K562 (cell line): ENCODE measurements at regions not wholly inside any gene's neighbourhood (a gene's known extent, or its start where the extent isn't known, plus 50 kb on each side); places are given as distances from the start of the nearest gene placed in this dataset.

Experiments
- DMBX1 ChIP-seq: fragments of 250-450 bp; sonication (Bioruptor Pico); IDR thresholded peaks from 2 replicates; pipeline ENCODE4 v1.8.0; 2022; ENCODE audit warnings: inconsistent platforms, mild to moderate bottlenecking, moderate library complexity, borderline replicate concordance
- E2F3 ChIP-seq: fragments of 250-450 bp; sonication (Bioruptor Pico); IDR thresholded peaks from 2 replicates; pipeline ENCODE4 v1.4.0; 2020; ENCODE audit warnings: mild to moderate bottlenecking
- HCFC1 ChIP-seq: IDR thresholded peaks from 2 replicates; pipeline ENCODE4 v1.6.1; 2012; ENCODE audit warnings: low read depth, low read length, improper control_type of control experiment
- L3MBTL2 ChIP-seq: fragments of 450-650 bp; IDR thresholded peaks from 2 replicates; pipeline ENCODE4 v1.6.1; 2016; ENCODE audit warnings: mild to moderate bottlenecking, moderate library complexity
- MAFK ChIP-seq: IDR thresholded peaks from 2 replicates; pipeline ENCODE4 v1.6.1; 2011; ENCODE audit warnings: low read length, improper control_type of control experiment
- NR2C2 ChIP-seq, 2 experiments: fragments of 200-800 bp in 1 of 2; sonication (Bioruptor generic) in 1 of 2; sonication (generic) in 1 of 2; formaldehyde crosslinking in 1 of 2; IDR thresholded peaks; 2 replicates each; pipeline versions ENCODE4 v1.6.1 to v1.8.0; 2016 to 2022; ENCODE audit warnings: mild to moderate bottlenecking in 1 of 2, missing compliant biosample characterization in 1 of 2, missing genetic modification characterization in 1 of 2, missing genetic modification reagents in 1 of 2
- POLR2B ChIP-seq: fragments of 450-650 bp; IDR thresholded peaks from 2 replicates; pipeline ENCODE4 v1.6.1; 2018; ENCODE audit warnings: low read depth; ENCODE audit not compliant: partially characterized antibody
- RB1 ChIP-seq: fragments of 450-650 bp; IDR thresholded peaks from 2 replicates; pipeline ENCODE4 v1.6.1; 2017; ENCODE audit warnings: low read depth, mild to moderate bottlenecking
- SAP30 ChIP-seq: fragments of 200-600 bp; sonication (generic); IDR thresholded peaks from 2 replicates; pipeline ENCODE4 v1.6.1; 2012; ENCODE audit warnings: borderline replicate concordance, low read depth, mild to moderate bottlenecking, moderate library complexity, low read length, control low read depth, inconsistent platforms; ENCODE audit not compliant: insufficient read depth, poor library complexity, severe bottlenecking
- SETDB1 ChIP-seq: IDR thresholded peaks from one replicate; pipeline ENCODE4 v1.6.1; 2012; ENCODE audit warnings: low read length, control low read depth, inconsistent platforms
- SIX5 ChIP-seq, 2 experiments: IDR thresholded peaks; 2 replicates each; pipeline ENCODE4 v1.6.1; 2011; ENCODE audit warnings: low read length in 2 of 2, borderline replicate concordance in 1 of 2, low read depth in 1 of 2, mild to moderate bottlenecking in 1 of 2, moderate library complexity in 1 of 2; ENCODE audit not compliant: insufficient read depth in 1 of 2
- TEAD1 ChIP-seq, 2 experiments: fragments of 450-650 bp in 1 of 2; sonication (generic) in 1 of 2; formaldehyde crosslinking; IDR thresholded peaks; 2 replicates each; pipeline versions ENCODE4 v1.4.0 to v1.8.0; 2020 to 2022; ENCODE audit warnings: mild to moderate bottlenecking in 2 of 2, missing genetic modification reagents in 1 of 2
- TRIM28 ChIP-seq: fragments of 450-650 bp; IDR thresholded peaks from 2 replicates; pipeline ENCODE4 v1.6.1; 2017
- ZNF174 ChIP-seq: fragments of 250-450 bp; sonication (Bioruptor Pico); IDR thresholded peaks from 2 replicates; pipeline ENCODE4 v1.4.0; 2020; ENCODE audit warnings: mild to moderate bottlenecking
- ZNF224 ChIP-seq: sonication (generic); formaldehyde crosslinking; IDR thresholded peaks from 2 replicates; pipeline ENCODE4 v1.8.0; 2022; ENCODE audit warnings: mild to moderate bottlenecking, missing genetic modification reagents
- ZNF274 ChIP-seq: IDR thresholded peaks from 2 replicates; pipeline ENCODE4 v1.6.1; 2011; ENCODE audit warnings: low read depth, mild to moderate bottlenecking, low read length, moderate library complexity, borderline replicate concordance
- ZNF41 ChIP-seq: fragments of 250-450 bp; sonication (Bioruptor Pico); conservative IDR thresholded peaks from 2 replicates; pipeline ENCODE4 v1.4.0; 2020; ENCODE audit warnings: mild to moderate bottlenecking
- ZNF445 ChIP-seq: fragments of 250-450 bp; sonication (Bioruptor Pico); IDR thresholded peaks from 2 replicates; pipeline ENCODE4 v1.4.0; 2020; ENCODE audit warnings: low read depth, mild to moderate bottlenecking, moderate library complexity
- ZNF449 ChIP-seq: fragments of 250-450 bp; sonication (Bioruptor Pico); IDR thresholded peaks from 2 replicates; pipeline ENCODE4 v1.8.0; 2022; ENCODE audit warnings: moderate library complexity, mild to moderate bottlenecking, inconsistent platforms
- ZNF644 ChIP-seq: fragments of 200-800 bp; sonication (Bioruptor generic); IDR thresholded peaks from 2 replicates; pipeline ENCODE4 v1.6.1; 2016; ENCODE audit warnings: low read depth, missing genetic modification characterization, missing compliant biosample characterization
- TF ChIP-seq, protein P1 (sequence below): fragments of 450-650 bp; IDR thresholded peaks from 2 replicates; pipeline ENCODE4 v1.6.1; 2016; ENCODE audit warnings: low read depth, mild to moderate bottlenecking, moderate library complexity
- TF ChIP-seq, protein P2 (sequence below): fragments of 250-450 bp; sonication (Bioruptor Pico); IDR thresholded peaks from 2 replicates; pipeline ENCODE4 v1.6.1; 2021; ENCODE audit warnings: mild to moderate bottlenecking
- TF ChIP-seq, protein P3 (sequence below), 2 experiments: fragments of 450-650 bp in 1 of 2; sonication (generic) in 1 of 2; formaldehyde crosslinking in 1 of 2; IDR thresholded peaks in 1 of 2; conservative IDR thresholded peaks in 1 of 2; 2 replicates each; pipeline versions ENCODE4 v1.6.1 to v1.8.1; 2016 to 2023; ENCODE audit warnings: mild to moderate bottlenecking in 2 of 2, moderate library complexity in 2 of 2, inconsistent platforms in 1 of 2, missing genetic modification reagents in 1 of 2

DNA sequence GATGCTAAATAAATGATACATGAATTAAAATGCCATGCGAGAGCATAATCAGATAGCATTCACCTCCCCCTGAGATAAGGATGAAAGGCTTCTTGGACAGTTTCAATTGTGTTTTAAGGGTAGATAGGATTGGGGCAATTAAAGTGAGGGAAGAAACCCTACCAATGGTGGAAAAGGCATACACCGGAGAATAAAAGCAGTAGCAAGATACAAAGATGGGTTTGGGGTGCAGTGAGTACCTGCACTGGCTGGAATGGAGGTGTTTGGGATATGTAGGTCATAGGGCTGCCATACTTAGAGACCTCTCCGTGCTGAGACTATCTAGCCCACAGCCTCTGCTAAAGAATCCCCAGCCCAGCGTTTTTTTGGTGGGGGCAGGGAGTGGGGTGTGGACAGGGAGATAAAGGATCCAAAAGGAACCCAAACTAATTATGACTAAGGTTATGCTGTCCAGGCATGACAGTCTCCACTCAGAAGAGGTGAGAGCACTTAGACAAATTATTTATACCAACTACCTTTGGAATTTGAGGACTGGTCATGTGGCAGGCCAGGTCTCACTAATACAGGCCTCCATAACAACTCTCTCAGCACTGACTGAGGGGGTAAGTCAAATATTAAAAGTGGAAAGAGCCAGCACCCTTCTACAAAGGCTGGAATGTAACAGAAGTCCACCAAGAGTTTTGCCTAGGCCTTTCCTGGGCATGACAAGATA lies 280.8 kb downstream of the ADGB start (continued):
- TF ChIP-seq SETDB1 (no peak), TRIM28 (peak; percentile 35; the same call in 1 of the 2 replicates), MAFK (peak; percentile 58; the same call in 1 of the 2 replicates), SAP30 (no peak), ZNF445 (no peak), HCFC1 (no peak), DMBX1 (CRISPR knock-in tag) (peak; percentile 93), L3MBTL2 (peak; percentile 70), RB1 (no peak), NR2C2 (CRISPR knock-in tag; IDR thresholded peaks at IDR 0.05) (no peak), NR2C2 (tag; IDR thresholded peaks at IDR 0.05) (no peak), TEAD1 (CRISPR knock-in tag; IDR thresholded peaks at IDR 0.05) (peak in 1 of 2 experiments; percentile 8; a peak in 1 of 4 replicates), ZNF224 (CRISPR knock-in tag) (no peak), ZNF174 (CRISPR knock-in tag) (no peak), ZNF644 (tag) (no peak; the same call in 1 of the 2 replicates), E2F3 (CRISPR knock-in tag) (no peak), ZNF41 (CRISPR knock-in tag) (0 out of 2 replicates have a peak, but pooled peaks have one; percentile 65), SIX5 (IDR thresholded peaks at IDR 0.05; ENCODE audit: borderline replicate concordance in 1 of 2, insufficient read depth in 1 of 2, low read depth in 1 of 2, low read length in 2 of 2) (no peak), ZNF274 (no peak), ZNF449 (CRISPR knock-in tag) (no peak), POLR2B (peak; percentile 42)
- TF ChIP-seq, protein P1, sequence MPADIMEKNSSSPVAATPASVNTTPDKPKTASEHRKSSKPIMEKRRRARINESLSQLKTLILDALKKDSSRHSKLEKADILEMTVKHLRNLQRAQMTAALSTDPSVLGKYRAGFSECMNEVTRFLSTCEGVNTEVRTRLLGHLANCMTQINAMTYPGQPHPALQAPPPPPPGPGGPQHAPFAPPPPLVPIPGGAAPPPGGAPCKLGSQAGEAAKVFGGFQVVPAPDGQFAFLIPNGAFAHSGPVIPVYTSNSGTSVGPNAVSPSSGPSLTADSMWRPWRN = 0 out of 2 replicates have a peak, but pooled peaks have one; percentile 8
- TF ChIP-seq, protein P2, sequence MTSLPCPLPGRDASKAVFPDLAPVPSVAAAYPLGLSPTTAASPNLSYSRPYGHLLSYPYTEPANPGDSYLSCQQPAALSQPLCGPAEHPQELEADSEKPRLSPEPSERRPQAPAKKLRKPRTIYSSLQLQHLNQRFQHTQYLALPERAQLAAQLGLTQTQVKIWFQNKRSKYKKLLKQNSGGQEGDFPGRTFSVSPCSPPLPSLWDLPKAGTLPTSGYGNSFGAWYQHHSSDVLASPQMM (CRISPR knock-in tag) = no peak
- TF ChIP-seq, protein P3, sequence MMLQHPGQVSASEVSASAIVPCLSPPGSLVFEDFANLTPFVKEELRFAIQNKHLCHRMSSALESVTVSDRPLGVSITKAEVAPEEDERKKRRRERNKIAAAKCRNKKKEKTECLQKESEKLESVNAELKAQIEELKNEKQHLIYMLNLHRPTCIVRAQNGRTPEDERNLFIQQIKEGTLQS (IDR thresholded peaks at IDR 0.05) = 0 out of 2 replicates have a peak, but pooled peaks have one; percentile 6
- TF ChIP-seq, protein P3 (CRISPR knock-in tag; conservative IDR thresholded peaks at IDR 0.05) = no peak
